ENCODE measurements at regions not wholly inside any gene's neighbourhood (a gene's known extent, or its start where the extent isn't known, plus 50 kb on each side); places are given as distances from the start of the nearest gene placed in this dataset.
"Not testable (repeated sequence)": the region's sequence is repeated elsewhere in the genome, so short reads cannot be mapped to it uniquely, and the experiment has no call there.

DNA sequence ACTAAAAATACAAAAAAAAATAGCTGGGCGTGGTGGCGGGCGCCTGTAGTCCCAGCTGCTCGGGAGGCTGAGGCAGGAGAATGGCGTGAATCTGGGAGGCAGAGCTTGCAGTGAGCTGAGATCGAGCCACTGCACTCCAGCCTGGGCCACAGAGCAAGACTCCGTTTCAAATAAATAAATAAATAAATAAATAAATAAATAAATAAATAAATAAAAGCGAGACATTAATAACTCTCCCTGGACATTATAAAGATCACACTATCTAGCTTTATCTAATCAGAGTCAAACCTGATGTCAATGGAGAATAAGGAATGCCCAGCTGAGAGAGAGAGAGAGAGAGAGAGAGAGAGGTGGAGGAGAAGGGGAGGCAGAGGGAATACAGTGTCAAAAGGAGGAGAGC is 476.2 kb downstream of the FBXO15 start:
- TF ChIP-seq POLR2A (IDR thresholded peaks at IDR 0.05; ENCODE audit: borderline replicate concordance, extremely low read depth, insufficient read depth, insufficient read length); EZH2phosphoT487 (IDR thresholded peaks at IDR 0.05; ENCODE audit: borderline replicate concordance): not testable (repeated sequence)
